Breast epithelium (tissue), 4 donors: ENCODE measurements at regions not wholly inside any gene's neighbourhood (a gene's known extent, or its start where the extent isn't known, plus 50 kb on each side); places are given as distances from the start of the nearest gene placed in this dataset.

ENCODE experiments used
- DNase-seq, 2 donors: peaks; one replicate each; pipeline ENCODE4 v3.0.0-alpha.2; 2019; ENCODE audit warnings: low spot score in 2 of 2
- H3K27ac ChIP-seq, 2 donors: fragments of 200-600 bp; sonication (generic) in 1 of 2; one replicate each; pipeline ENCODE4 v1.5.1; 2016 to 2019; ENCODE audit warnings: mild to moderate bottlenecking in 1 of 2
- H3K27me3 ChIP-seq, 2 donors: fragments of 200-600 bp; sonication (generic) in 1 of 2; one replicate each; pipeline versions ENCODE4 v1.5.1 to v1.6.0; 2017 to 2019; ENCODE audit warnings: control low read depth in 1 of 2, mild to moderate bottlenecking in 1 of 2
- H3K36me3 ChIP-seq: fragments of 200-600 bp; one replicate; pipeline ENCODE4 v1.5.1; 2019
- H3K4me1 ChIP-seq, 2 donors: fragments of 200-600 bp; sonication (generic); one replicate each; pipeline ENCODE4 v1.5.1; 2016 to 2019; ENCODE audit warnings: control low read depth in 1 of 2
- H3K4me3 ChIP-seq, 3 donors: fragments of 200-600 bp; sonication (generic); 1 replicate in 2 of 3; 2 replicates in 1 of 3; pipeline ENCODE4 v1.5.1; 2016 to 2019; ENCODE audit warnings: mild to moderate bottlenecking in 3 of 3, moderate library complexity in 2 of 3
- H3K9me3 ChIP-seq, 2 donors: fragments of 200-600 bp; sonication (generic) in 1 of 2; one replicate each; pipeline ENCODE4 v1.5.1; 2016 to 2019; ENCODE audit warnings: control low read depth in 1 of 2
- POLR2A ChIP-seq: fragments of 450-650 bp; IDR thresholded peaks from one replicate; pipeline ENCODE4 v1.6.1; 2016; ENCODE audit warnings: antibody characterized with exemption, mild to moderate bottlenecking, moderate library complexity
- POLR2AphosphoS5 ChIP-seq, 3 donors: sonication (generic); formaldehyde crosslinking; IDR thresholded peaks; one replicate each; pipeline ENCODE4 v1.6.1; 2017; ENCODE audit warnings: antibody characterized with exemption in 3 of 3
- intact Hi-C: fragments of 100-400 bp; cut with DNase I; formaldehyde crosslinking; loops from one replicate; pipeline ENCODE4 v1.15.1; 2023; ENCODE audit warnings: low total_unique reads
- TF ChIP-seq, protein P1 (sequence below), 3 donors: fragments of 450-650 bp; IDR thresholded peaks; one replicate each; pipeline ENCODE4 v1.5.1; 2016 to 2017; ENCODE audit warnings: antibody characterized with exemption in 3 of 3, mild to moderate bottlenecking in 3 of 3, moderate library complexity in 3 of 3

DNA sequence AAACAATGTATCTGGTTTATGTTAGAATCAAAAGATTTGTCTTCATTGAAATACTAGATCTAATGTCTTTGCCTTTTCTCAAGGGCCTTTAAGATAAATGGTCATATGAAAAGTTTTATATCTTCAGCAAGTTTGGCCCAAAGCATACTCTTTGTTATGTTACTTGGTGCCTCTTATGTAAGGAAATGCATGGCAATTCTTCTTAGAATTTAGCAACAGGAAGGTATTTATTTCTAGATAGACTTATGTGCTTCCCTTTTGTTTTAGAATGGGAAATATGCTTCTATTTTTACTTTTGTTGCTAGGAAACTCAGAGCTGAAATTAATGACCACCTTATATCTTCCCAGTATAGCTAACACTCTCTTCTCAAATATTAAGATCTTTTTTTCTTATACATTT is 117.4 kb upstream of the DLX2 start:
- Histone ChIP-seq H3K27me3 (no peaks in the 10 kb centered on the region), H3K4me3 (no peak overlapping the region), H3K36me3 (no peaks in the 10 kb centered on the region), H3K9me3 (no peaks in the 10 kb centered on the region), H3K27ac (no peak overlapping the region), H3K4me1 (no peaks in the 10 kb centered on the region)
- no peak for DNase-seq
- intact Hi-C loops: no loop called here
- TF ChIP-seq POLR2A (no peak), POLR2AphosphoS5 (IDR thresholded peaks at IDR 0.05) (no peak)
- TF ChIP-seq, protein P1, sequence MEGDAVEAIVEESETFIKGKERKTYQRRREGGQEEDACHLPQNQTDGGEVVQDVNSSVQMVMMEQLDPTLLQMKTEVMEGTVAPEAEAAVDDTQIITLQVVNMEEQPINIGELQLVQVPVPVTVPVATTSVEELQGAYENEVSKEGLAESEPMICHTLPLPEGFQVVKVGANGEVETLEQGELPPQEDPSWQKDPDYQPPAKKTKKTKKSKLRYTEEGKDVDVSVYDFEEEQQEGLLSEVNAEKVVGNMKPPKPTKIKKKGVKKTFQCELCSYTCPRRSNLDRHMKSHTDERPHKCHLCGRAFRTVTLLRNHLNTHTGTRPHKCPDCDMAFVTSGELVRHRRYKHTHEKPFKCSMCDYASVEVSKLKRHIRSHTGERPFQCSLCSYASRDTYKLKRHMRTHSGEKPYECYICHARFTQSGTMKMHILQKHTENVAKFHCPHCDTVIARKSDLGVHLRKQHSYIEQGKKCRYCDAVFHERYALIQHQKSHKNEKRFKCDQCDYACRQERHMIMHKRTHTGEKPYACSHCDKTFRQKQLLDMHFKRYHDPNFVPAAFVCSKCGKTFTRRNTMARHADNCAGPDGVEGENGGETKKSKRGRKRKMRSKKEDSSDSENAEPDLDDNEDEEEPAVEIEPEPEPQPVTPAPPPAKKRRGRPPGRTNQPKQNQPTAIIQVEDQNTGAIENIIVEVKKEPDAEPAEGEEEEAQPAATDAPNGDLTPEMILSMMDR (IDR thresholded peaks at IDR 0.05): no peak

GRCh38 chr2:172223601-172224054 is 120.9 kb upstream of the DLX2 start:
- intact Hi-C loops: no loop called here
- no peak for DNase-seq
- no peaks in the 10 kb centered on the region for H3K4me1 ChIP-seq
- H3K4me3 ChIP-seq: no peak overlapping the region
- TF ChIP-seq POLR2AphosphoS5 (IDR thresholded peaks at IDR 0.05) (no peak), POLR2A (no peak)
- TF ChIP-seq, protein P1 (IDR thresholded peaks at IDR 0.05): no peak
- H3K27me3 ChIP-seq: no peaks in the 10 kb centered on the region
- H3K36me3 ChIP-seq: no peaks in the 10 kb centered on the region
- no peaks in the 10 kb centered on the region for H3K9me3 ChIP-seq
- H3K27ac ChIP-seq: no peak overlapping the region

DNA sequence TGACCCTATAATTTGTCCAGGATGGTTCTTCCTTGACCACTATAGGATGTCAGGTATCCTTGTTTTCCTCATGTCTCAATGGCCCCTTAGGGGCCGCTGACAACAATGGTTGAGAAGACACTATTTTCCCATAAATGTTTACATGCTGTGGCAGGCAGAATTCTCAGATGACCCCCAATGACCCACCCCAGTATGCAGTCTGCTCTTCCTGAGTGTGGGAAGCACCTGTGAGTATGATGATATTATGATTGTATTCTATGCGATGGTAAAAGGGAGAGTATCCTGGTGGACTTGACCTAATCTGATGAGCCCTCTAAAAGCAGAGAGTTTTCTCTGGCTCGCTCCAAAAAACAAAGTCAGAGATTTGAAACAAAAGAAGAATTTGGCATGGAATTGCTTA is 123.1 kb upstream of the DLX2 start:
- DNase-seq: no peak
- Histone ChIP-seq H3K36me3 (no peaks in the 10 kb centered on the region), H3K4me3 (no peak overlapping the region), H3K4me1 (peaks cover 0 to 16% of the 10 kb centered on the region in 2 donors), H3K27ac (no peak overlapping the region), H3K27me3 (no peaks in the 10 kb centered on the region), H3K9me3 (no peaks in the 10 kb centered on the region)
- intact Hi-C loops: no loop called here
- no peak for TF ChIP-seq POLR2AphosphoS5 (IDR thresholded peaks at IDR 0.05)
- TF ChIP-seq POLR2A: no peak
- TF ChIP-seq, protein P1 (IDR thresholded peaks at IDR 0.05): no peak

DNA sequence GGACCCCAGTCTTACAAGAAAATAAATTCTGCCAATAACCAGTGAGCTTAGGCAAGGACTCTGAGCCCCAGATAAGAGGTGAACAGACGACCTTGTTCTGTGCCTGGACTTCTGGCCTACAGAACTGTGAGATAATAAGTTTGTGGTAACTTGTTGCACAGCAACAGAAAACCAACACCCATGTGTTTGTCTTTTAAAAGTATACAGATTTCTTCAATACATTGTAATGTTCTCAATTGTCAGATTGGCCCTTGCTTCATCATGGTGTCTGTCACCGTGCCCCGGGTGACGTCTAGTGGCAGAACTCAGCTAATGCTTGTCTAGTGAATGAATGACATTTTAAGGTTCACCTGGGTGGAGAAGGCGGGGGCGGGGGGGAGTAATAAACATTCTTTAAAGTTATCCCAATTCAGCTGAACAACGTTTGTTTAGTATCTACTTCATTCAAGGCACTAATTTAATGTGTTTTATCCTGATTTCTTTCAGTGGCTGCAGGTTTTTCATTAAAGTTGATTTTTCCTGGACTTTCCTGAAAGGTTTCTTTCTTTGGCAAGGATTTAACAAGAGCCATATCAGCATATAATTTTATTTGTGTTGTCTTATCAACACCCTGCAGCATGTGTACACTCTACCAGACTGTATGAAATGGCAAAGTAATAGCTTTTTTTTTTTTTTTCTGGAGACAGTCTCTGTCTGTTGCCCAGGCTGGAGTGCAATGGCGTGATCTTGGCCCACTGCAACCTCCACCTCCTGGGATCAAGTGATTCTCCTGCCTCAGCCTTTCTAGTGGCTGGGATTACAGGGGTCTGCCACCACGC is 123.8 kb upstream of the DLX2 start:
- DNase-seq: no peak
- H3K27ac ChIP-seq: peak overlapping the region; percentile 84 to 88
- intact Hi-C loops: no loop called here

DNA sequence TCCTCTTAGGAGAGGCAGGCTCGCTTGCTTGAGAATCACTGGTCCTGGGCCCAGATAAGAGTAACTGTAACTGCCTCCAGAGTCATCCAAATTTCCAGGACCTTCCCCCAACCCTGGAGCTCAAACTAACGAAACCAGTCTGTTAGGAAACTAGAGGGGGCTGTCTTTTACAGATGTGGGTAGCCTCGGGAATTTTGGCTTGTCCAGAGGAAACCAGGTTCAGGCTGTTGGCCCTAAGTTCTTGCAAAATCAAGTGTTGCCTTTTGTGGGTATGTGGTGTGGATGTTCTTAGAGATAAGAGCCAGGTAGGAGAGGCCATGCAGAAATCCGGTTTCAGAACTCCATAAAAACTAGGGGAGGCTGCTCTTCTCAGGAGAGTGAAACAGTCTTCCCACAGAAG is 125.0 kb upstream of the DLX2 start:
- H3K27me3 ChIP-seq: no peaks in the 10 kb centered on the region
- intact Hi-C loops: no loop called here
- H3K9me3 ChIP-seq: no peaks in the 10 kb centered on the region
- no peak overlapping the region for H3K4me3 ChIP-seq
- no peaks in the 10 kb centered on the region for H3K36me3 ChIP-seq
- H3K27ac ChIP-seq: peak overlapping the region; percentile 84 to 88
- peak in 1 of 2 donors; percentile 38 for DNase-seq
- TF ChIP-seq POLR2A: no peak
- peaks cover 0 to 17% of the 10 kb centered on the region in 2 donors for H3K4me1 ChIP-seq

More for the DNA sequence above, 123.8 kb upstream of the DLX2 start:
- Histone ChIP-seq H3K4me1 (peaks cover 0 to 17% of the 10 kb centered on the region in 2 donors), H3K4me3 (no peak overlapping the region), H3K27me3 (no peaks in the 10 kb centered on the region), H3K36me3 (no peaks in the 10 kb centered on the region), H3K9me3 (no peaks in the 10 kb centered on the region)
- no peak for TF ChIP-seq POLR2A
- TF ChIP-seq, protein P1 (IDR thresholded peaks at IDR 0.05): peak in 1 of 3 donors; percentile 9
